Neuronal stem cell (in vitro differentiated cells): ENCODE measurements at regions not wholly inside any gene's neighbourhood (a gene's known extent, or its start where the extent isn't known, plus 50 kb on each side); places are given as distances from the start of the nearest gene placed in this dataset.

Experiments
- DNase-seq: peaks from one replicate; pipeline ENCODE4 v3.0.0-alpha.2; 2013; ENCODE audit warnings: low spot score
- H2AFZ ChIP-seq: one replicate; pipeline ENCODE4 v1.6.1; 2013; ENCODE audit warnings: mild to moderate bottlenecking, low read length, inconsistent platforms
- H2AK5ac ChIP-seq: 2 replicates; pipeline ENCODE4 v1.6.1; 2013; ENCODE audit warnings: low read depth, mild to moderate bottlenecking, inconsistent platforms, low read length, moderate library complexity, mixed read lengths
- H2BK120ac ChIP-seq: 2 replicates; pipeline ENCODE4 v1.6.1; 2013; ENCODE audit warnings: low read depth, mild to moderate bottlenecking, inconsistent platforms, low read length, moderate library complexity, mixed read lengths
- H2BK12ac ChIP-seq: one replicate; pipeline ENCODE4 v1.6.1; 2013; ENCODE audit warnings: low read length, inconsistent platforms
- H2BK15ac ChIP-seq: 2 replicates; pipeline ENCODE4 v1.6.1; 2013; ENCODE audit warnings: mild to moderate bottlenecking, low read length, inconsistent platforms, mixed read lengths
- H2BK5ac ChIP-seq: one replicate; pipeline ENCODE4 v1.6.1; 2013; ENCODE audit warnings: inconsistent platforms, mild to moderate bottlenecking, low read length, moderate library complexity
- H3K14ac ChIP-seq: one replicate; pipeline ENCODE4 v1.6.1; 2013; ENCODE audit warnings: low read length, inconsistent platforms
- H3K18ac ChIP-seq: 2 replicates; pipeline ENCODE4 v1.6.1; 2013; ENCODE audit warnings: low read length, inconsistent platforms
- H3K23ac ChIP-seq: 2 replicates; pipeline ENCODE4 v1.6.1; 2013; ENCODE audit warnings: low read depth, mild to moderate bottlenecking, mixed read lengths, low read length, inconsistent platforms; ENCODE audit not compliant: poor library complexity
- H3K27ac ChIP-seq: replicated peaks from 3 replicates; pipeline ENCODE4 v1.5.1; 2013; ENCODE audit warnings: low read length, inconsistent platforms
- H3K27me3 ChIP-seq, 3 experiments: 2 replicates each; pipeline ENCODE4 v1.6.1; 2013; ENCODE audit warnings: low read length in 3 of 3, mild to moderate bottlenecking in 2 of 3, inconsistent platforms in 1 of 3, low read depth in 1 of 3, mixed read lengths in 1 of 3, moderate library complexity in 1 of 3; ENCODE audit not compliant: control insufficient read depth in 3 of 3, insufficient read depth in 3 of 3
- H3K36me3 ChIP-seq, 2 donors: replicated peaks in 1 of 2; 2 replicates each; pipeline ENCODE4 v1.6.1; 2013; ENCODE audit warnings: low read length in 2 of 2; ENCODE audit not compliant: control insufficient read depth in 2 of 2, insufficient read depth in 2 of 2
- H3K4ac ChIP-seq: 2 replicates; pipeline ENCODE4 v1.6.1; 2013; ENCODE audit warnings: inconsistent platforms, mild to moderate bottlenecking, low read length, moderate library complexity
- H3K4me1 ChIP-seq, 2 donors: 1 replicate in 1 of 2; 2 replicates in 1 of 2; pipeline ENCODE4 v1.6.1; 2013; ENCODE audit warnings: low read length in 2 of 2, low read depth in 1 of 2; ENCODE audit not compliant: control insufficient read depth in 2 of 2, insufficient read depth in 1 of 2
- H3K4me2 ChIP-seq: one replicate; pipeline ENCODE4 v1.6.1; 2013; ENCODE audit warnings: mild to moderate bottlenecking, low read length, inconsistent platforms; ENCODE audit not compliant: insufficient read depth, poor library complexity, severe bottlenecking
- H3K4me3 ChIP-seq, 2 donors: 2 replicates each; pipeline ENCODE4 v1.5.1; 2013; ENCODE audit warnings: low read length in 2 of 2, mild to moderate bottlenecking in 2 of 2, inconsistent platforms in 1 of 2, moderate library complexity in 1 of 2
- H3K79me1 ChIP-seq: one replicate; pipeline ENCODE4 v1.6.1; 2013; ENCODE audit warnings: low read depth, mild to moderate bottlenecking, inconsistent platforms, low read length, moderate library complexity
- H3K9ac ChIP-seq: one replicate; pipeline ENCODE4 v1.6.1; 2013; ENCODE audit warnings: mild to moderate bottlenecking, low read depth, low read length, inconsistent platforms; ENCODE audit not compliant: poor library complexity
- H3K9me3 ChIP-seq, 2 donors: replicated peaks in 1 of 2; 2 replicates each; pipeline versions ENCODE3 to v1.6.1; 2013; ENCODE audit warnings: low read length in 2 of 2, mild to moderate bottlenecking in 2 of 2, inconsistent platforms in 1 of 2, low read depth in 1 of 2, mixed read lengths in 1 of 2, moderate library complexity in 1 of 2; ENCODE audit not compliant: control insufficient read depth in 2 of 2, insufficient read depth in 1 of 2
- H4K8ac ChIP-seq: one replicate; pipeline ENCODE4 v1.6.1; 2013; ENCODE audit warnings: low read depth, mild to moderate bottlenecking, inconsistent platforms, low read length, moderate library complexity
- H4K91ac ChIP-seq: one replicate; pipeline ENCODE4 v1.6.1; 2013; ENCODE audit warnings: low read length, low read depth, mild to moderate bottlenecking, inconsistent platforms; ENCODE audit not compliant: poor library complexity
- WGBS, 2 donors: extraction: QIAGEN DNeasy Blood & Tissue Kit; methylation state at CpG; one replicate each; pipeline ENCODE4 v1.1.7; 2013; ENCODE audit warnings: missing lambda C conversion rate in 2 of 2, mixed read lengths in 1 of 2; ENCODE audit not compliant: insufficient read length in 2 of 2, insufficient replicate concordance in 1 of 2; ENCODE audit errors: extremely low coverage in 2 of 2; 5-methylcytosine and 5-hydroxymethylcytosine counted together

DNA sequence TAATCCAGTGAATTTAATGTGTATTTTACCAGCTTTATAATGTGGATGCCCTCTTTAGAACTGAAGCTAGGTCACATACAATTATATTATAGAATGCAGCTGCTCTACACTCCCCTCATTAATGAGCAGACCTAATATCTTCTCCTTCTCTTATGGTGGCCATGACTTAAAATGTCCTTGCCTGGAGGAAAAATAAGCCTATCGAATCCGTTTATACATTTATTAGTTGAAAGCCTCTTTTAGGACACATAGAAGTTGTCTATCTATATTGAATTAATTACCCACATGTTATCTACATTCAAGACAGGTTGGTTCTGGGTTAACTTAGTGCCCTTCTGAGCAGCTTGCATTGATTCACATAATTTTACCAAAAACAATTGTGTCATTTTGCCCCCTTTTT, 1716.8 kb downstream of the HACE1 start:
- Histone ChIP-seq H2BK12ac (no peak overlapping the region), H3K14ac (no peak overlapping the region), H3K9ac (no peak overlapping the region), H3K23ac (no peak overlapping the region), H3K4me3 (no peak overlapping the region), H2BK5ac (no peak overlapping the region), H3K36me3 (no peaks in the 10 kb centered on the region), H3K27ac (no peak overlapping the region), H3K4me1 (no peaks in the 10 kb centered on the region), H3K9me3 (no peaks in the 10 kb centered on the region), H2BK120ac (no peak overlapping the region), H2AFZ (no peak overlapping the region), H4K91ac (no peak overlapping the region), H3K4me2 (no peak overlapping the region), H3K27me3 (no peaks in the 10 kb centered on the region), H3K18ac (no peak overlapping the region), H3K4ac (no peak overlapping the region), H3K79me1 (no peaks in the 10 kb centered on the region), H2BK15ac (no peak overlapping the region), H2AK5ac (no peak overlapping the region), H4K8ac (no peak overlapping the region)
- WGBS, 2 donors = no CpG with 5 or more reads among the region's 2 CpGs
- DNase-seq = no peak

GRCh38 chr6:103140308-103141027, 1719.3 kb downstream of the HACE1 start:
- Histone ChIP-seq H4K91ac (no peak overlapping the region), H3K79me1 (no peaks in the 10 kb centered on the region), H2BK5ac (no peak overlapping the region), H3K27me3 (no peaks in the 10 kb centered on the region), H3K14ac (no peak overlapping the region), H3K4me1 (no peaks in the 10 kb centered on the region), H2AFZ (no peak overlapping the region), H2BK120ac (no peak overlapping the region), H3K18ac (no peak overlapping the region), H2AK5ac (no peak overlapping the region), H4K8ac (no peak overlapping the region), H3K36me3 (no peaks in the 10 kb centered on the region), H3K9ac (no peak overlapping the region), H2BK15ac (no peak overlapping the region), H3K23ac (no peak overlapping the region), H3K9me3 (no peaks in the 10 kb centered on the region), H3K27ac (no peak overlapping the region), H3K4me2 (no peak overlapping the region), H3K4me3 (no peak overlapping the region), H2BK12ac (no peak overlapping the region), H3K4ac (no peak overlapping the region)
- no CpG with 5 or more reads among the region's 6 CpGs for WGBS, 2 donors
- DNase-seq = no peak

DNA sequence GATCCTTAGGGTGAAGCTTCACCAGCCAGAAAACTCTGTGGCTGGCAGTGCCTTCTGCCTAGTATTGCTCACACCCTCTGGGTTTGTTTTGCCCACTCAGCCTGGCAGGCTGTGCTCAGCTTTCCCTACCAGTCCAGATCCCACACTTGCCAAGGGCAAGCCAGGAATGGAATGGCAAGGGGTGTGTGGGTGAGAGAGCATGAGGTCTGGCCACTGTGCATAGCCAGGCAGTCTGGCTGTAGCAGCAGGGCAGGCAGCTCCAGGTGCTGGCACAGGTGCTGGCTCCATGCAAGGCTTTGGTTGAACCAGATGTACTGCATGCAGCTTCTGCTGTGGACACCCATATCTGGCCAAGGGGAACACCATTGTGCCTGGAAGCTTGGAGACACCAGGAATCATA, 1720.3 kb downstream of the HACE1 start:
- H3K27ac ChIP-seq = no peak overlapping the region
- H2BK12ac ChIP-seq = no peak overlapping the region
- H4K91ac ChIP-seq = no peak overlapping the region
- no peak overlapping the region for H3K9ac ChIP-seq
- H3K4ac ChIP-seq = no peak overlapping the region
- no peak overlapping the region for H4K8ac ChIP-seq
- H2AFZ ChIP-seq = no peak overlapping the region
- no peaks in the 10 kb centered on the region for H3K27me3 ChIP-seq
- peak overlapping the region in 1 of 2 donors; percentile 33 for H3K4me3 ChIP-seq
- H3K18ac ChIP-seq = peak overlapping the region; percentile 72
- H3K23ac ChIP-seq = peak overlapping the region; percentile 75
- H2AK5ac ChIP-seq = no peak overlapping the region
- H3K4me1 ChIP-seq = no peaks in the 10 kb centered on the region
- no peaks in the 10 kb centered on the region for H3K36me3 ChIP-seq
- no peaks in the 10 kb centered on the region for H3K79me1 ChIP-seq
- H2BK120ac ChIP-seq = no peak overlapping the region
- H3K4me2 ChIP-seq = no peak overlapping the region
- DNase-seq = no peak
- no peak overlapping the region for H2BK15ac ChIP-seq
- H3K14ac ChIP-seq = no peak overlapping the region
- H2BK5ac ChIP-seq = no peak overlapping the region
- H3K9me3 ChIP-seq = no peaks in the 10 kb centered on the region

GRCh38 chr6:103124471-103124870, 1731.0 kb downstream of the GRIK2 start:
- no peak overlapping the region for H3K18ac ChIP-seq
- no peak overlapping the region for H3K4me2 ChIP-seq
- H3K23ac ChIP-seq = no peak overlapping the region
- no peaks in the 10 kb centered on the region for H3K36me3 ChIP-seq
- no peak overlapping the region for H2AK5ac ChIP-seq
- H4K8ac ChIP-seq = no peak overlapping the region
- no peaks in the 10 kb centered on the region for H3K4me1 ChIP-seq
- DNase-seq = no peak
- H2BK15ac ChIP-seq = no peak overlapping the region
- H4K91ac ChIP-seq = no peak overlapping the region
- H2BK12ac ChIP-seq = no peak overlapping the region
- H3K27ac ChIP-seq = no peak overlapping the region
- WGBS, 2 donors = no CpG with 5 or more reads among the region's 4 CpGs
- H3K4me3 ChIP-seq = no peak overlapping the region
- H3K9me3 ChIP-seq = no peaks in the 10 kb centered on the region
- no peak overlapping the region for H3K14ac ChIP-seq
- H3K79me1 ChIP-seq = no peaks in the 10 kb centered on the region
- H2BK120ac ChIP-seq = no peak overlapping the region
- H2AFZ ChIP-seq = no peak overlapping the region
- H3K9ac ChIP-seq = no peak overlapping the region
- H2BK5ac ChIP-seq = no peak overlapping the region
- no peak overlapping the region for H3K4ac ChIP-seq
- H3K27me3 ChIP-seq = no peaks in the 10 kb centered on the region
